ENCODE measurements at regions not wholly inside any gene's neighbourhood (a gene's known extent, or its start where the extent isn't known, plus 50 kb on each side); places are given as distances from the start of the nearest gene placed in this dataset.
"Not testable (repeated sequence)": the region's sequence is repeated elsewhere in the genome, so short reads cannot be mapped to it uniquely, and the experiment has no call there.

DNA sequence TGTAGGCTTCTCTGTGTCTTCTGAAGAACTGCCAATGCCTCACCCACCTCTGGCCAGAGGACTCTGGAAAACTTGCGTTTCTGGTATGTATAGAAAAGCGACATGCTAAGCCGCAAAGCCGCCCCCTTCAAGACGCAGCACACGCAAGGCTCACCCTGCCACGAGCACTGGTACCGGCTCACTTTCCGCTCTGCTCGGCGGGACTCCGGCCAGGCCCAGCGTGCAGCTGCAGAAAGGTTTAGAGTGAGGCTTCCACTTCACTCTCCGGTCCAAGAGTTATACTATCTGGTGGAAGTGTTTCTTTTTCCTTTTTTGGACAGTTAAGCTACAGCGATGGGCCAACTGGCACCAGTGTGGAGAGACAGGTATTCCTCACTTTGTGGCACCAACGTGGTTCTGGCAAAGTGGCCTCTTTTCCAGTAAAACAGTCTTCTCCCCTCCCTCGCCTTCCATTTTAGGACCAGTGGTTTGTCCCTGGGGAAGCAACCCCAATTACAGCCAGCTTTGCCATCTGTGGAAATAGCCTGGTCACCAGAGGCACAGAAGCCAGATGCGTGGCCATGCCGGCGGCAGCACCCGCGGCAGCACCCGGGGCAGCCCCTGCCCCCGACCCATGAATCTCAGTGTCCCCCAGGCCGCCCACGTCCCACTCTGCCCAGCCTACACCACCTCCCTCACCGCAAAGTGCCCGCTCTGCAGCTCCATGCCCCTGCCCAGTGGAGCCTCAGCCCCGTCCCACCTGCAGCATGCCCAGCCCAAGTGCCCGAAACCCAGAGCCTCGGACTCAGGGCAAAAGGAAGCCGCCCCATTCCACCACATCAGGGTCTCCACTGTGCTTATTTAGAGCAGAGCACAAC, 91.6 kb upstream of the CTDP1 start:
- TF ChIP-seq, protein P1, sequence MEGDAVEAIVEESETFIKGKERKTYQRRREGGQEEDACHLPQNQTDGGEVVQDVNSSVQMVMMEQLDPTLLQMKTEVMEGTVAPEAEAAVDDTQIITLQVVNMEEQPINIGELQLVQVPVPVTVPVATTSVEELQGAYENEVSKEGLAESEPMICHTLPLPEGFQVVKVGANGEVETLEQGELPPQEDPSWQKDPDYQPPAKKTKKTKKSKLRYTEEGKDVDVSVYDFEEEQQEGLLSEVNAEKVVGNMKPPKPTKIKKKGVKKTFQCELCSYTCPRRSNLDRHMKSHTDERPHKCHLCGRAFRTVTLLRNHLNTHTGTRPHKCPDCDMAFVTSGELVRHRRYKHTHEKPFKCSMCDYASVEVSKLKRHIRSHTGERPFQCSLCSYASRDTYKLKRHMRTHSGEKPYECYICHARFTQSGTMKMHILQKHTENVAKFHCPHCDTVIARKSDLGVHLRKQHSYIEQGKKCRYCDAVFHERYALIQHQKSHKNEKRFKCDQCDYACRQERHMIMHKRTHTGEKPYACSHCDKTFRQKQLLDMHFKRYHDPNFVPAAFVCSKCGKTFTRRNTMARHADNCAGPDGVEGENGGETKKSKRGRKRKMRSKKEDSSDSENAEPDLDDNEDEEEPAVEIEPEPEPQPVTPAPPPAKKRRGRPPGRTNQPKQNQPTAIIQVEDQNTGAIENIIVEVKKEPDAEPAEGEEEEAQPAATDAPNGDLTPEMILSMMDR (IDR thresholded peaks at IDR 0.05; ENCODE audit: low read depth, low read length) = no peak
- no peak for DNase-seq (ENCODE audit: low read depth, low spot score)
- in situ Hi-C loops (cut with HindIII; ENCODE audit: low sequenced_read_pairs) = no loop called here
- no peak overlapping the region for H3K4me3 ChIP-seq (ENCODE audit: low read depth, low read length)

DNA sequence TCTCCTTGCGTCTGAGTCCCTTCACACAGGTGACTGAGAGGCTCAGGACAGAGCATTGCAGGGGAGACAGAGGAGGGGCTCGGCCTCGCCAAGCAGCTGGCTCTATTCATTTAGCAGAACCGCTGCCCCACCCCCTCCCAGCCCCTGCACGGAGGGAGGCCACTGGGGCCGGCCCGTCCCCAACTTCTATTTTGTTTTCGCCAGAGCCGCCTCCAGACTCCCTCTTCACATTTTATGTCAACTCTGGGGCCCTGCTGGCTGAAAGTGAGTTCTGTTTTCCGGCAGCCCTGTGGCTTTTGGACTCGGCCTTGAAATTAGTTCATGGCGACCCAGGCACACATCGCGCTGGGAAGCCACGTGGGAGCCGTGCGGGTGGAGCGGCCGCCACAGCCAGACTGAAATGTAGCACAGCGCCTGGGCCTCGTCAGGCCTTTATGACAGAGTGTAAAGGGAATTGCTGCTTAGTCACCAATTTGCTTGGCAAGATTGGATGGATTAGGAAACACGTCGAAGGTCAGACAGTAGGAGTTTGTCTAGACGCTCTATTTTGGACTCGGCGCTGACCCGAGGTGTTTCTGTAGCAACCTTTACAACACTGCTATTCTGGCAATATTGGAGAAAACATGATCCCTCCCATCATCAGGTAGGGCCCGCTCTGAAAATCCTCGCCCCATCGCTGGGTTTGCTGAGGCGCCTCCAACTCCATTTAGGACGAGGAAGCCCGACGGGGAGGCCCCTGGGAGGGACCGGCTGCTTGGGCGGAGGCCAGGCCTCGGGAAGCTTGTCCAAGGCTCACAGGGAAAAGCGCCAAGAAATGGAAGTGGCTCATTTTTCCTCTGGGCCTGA, 90.7 kb upstream of the CTDP1 start:
- H3K4me3 ChIP-seq (ENCODE audit: low read depth, low read length) = no peak overlapping the region
- TF ChIP-seq, protein P1 (IDR thresholded peaks at IDR 0.05; ENCODE audit: low read depth, low read length) = no peak
- DNase-seq (ENCODE audit: low read depth, low spot score) = peak; percentile 83
- in situ Hi-C loops (cut with HindIII; ENCODE audit: low sequenced_read_pairs) = no loop called here

DNA sequence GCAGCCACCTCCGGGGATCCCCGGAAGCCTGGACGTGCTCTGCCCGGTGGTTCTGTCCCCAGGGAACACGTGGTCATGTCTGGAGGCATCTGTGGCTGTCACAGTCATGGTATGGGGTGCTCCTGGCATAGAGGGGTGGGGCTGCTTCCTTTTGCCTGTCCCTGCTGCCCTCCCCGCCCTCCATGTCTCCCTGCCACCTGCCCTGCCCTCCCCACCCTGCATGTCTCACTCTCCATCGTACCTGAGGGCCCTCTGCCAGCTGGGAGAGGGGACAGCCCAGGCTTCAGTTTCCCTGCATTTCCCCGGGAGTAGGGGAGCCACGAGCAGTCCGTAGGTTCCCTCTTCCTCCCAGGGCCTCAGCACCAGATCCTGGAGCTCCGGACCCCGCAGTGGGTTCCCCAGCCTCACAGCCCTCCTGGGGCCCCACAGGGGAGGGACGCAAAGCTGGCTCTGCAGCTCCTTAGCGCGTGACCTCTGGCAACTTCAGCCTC, 90.0 kb upstream of the CTDP1 start:
- in situ Hi-C loops (cut with HindIII; ENCODE audit: low sequenced_read_pairs) = no loop called here
- no peak overlapping the region for H3K4me3 ChIP-seq (ENCODE audit: low read depth, low read length)

DNA sequence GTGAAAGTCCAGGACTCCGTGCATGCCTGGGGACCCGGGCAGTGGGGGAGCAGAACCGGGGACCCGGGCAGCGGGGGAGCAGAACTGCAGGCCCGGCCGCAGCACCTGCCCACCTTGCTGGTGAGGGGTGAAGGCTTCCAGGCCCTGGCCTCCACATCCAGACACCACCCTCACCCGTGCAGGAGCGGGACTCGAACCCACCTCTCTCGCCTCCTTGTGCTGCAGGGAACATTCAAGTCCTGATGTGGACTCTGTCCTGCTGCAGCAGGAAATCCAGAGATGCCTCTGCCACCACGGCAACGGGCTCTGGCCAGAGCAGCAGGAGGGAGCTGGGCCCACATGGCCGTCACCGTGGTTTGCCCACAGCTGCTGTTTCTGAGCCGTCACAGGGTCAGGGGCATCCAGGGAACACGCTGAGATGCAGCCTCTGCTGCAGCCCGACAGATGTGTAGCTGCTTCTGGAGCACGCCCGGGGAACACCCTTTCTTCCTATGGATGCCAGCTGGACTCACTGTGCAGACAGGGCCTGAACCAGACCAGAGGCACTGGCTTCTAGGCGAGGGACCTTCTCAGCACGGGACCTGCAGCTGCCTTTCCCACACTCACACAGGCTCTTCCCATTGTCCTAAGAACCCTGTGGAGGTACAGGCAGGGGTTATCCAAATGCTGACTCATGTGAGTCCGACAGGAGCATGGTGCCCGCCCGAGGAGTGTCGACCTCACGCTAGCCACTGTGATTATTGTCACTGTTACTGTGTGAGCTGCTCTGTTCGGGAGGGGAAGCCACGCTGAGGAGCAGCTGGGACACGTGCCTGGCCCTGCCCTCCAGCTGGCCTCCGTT, 89.2 kb upstream of the CTDP1 start:
- no peak overlapping the region for H3K4me3 ChIP-seq (ENCODE audit: low read depth, low read length)
- TF ChIP-seq, protein P1 (IDR thresholded peaks at IDR 0.05; ENCODE audit: low read depth, low read length) = no peak
- in situ Hi-C loops (cut with HindIII; ENCODE audit: low sequenced_read_pairs) = no loop called here
- peak; percentile 13 for DNase-seq (ENCODE audit: low read depth, low spot score)

More for the DNA sequence above, 90.0 kb upstream of the CTDP1 start:
- DNase-seq (ENCODE audit: low read depth, low spot score) = no peak
- TF ChIP-seq, protein P1 (IDR thresholded peaks at IDR 0.05; ENCODE audit: low read depth, low read length) = no peak

DNA sequence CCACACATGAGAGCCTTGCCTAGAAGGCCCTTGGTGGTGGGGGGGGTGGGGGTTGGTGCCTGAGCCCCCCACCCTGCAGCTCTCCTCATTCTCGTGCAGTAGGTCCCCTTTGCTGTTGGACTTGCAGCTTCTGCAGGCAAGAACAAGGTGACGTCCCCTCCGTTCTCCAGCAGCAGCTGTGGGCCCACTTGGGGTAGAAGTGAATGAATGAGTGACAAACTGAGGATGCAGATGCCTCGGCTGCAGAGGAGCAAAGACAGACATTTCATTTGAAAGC, 88.6 kb upstream of the CTDP1 start:
- DNase-seq (ENCODE audit: low read depth, low spot score) = no peak
- H3K4me3 ChIP-seq (ENCODE audit: low read depth, low read length) = no peak overlapping the region
- TF ChIP-seq, protein P1 (IDR thresholded peaks at IDR 0.05; ENCODE audit: low read depth, low read length) = no peak
- in situ Hi-C loops (cut with HindIII; ENCODE audit: low sequenced_read_pairs) = no loop called here

DNA sequence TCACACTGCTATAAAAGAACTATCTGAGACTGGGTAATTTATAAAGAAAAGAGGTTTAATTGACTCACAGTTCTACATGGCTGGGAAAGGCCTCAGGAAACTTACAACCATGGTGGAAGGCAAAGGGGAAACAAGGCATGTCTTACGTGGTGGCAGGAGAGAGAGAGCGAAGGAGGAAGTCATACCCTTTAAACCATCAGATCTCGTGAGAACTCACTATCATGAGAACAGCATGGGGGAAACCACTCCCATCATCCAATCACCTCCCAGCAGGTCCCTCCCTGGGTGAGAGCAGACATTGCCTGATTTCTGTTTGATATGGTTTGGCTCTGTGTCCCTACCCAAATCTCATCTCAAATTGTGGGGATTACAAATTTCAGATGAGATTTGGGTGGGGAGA, 86.9 kb upstream of the CTDP1 start:
- in situ Hi-C loops (cut with HindIII; ENCODE audit: low sequenced_read_pairs); H3K4me3 ChIP-seq (ENCODE audit: low read depth, low read length); DNase-seq (ENCODE audit: low read depth, low spot score): not testable (repeated sequence)

Measured in astrocyte of the spinal cord (primary cell).